ENCODE measurements at regions not wholly inside any gene's neighbourhood (a gene's known extent, or its start where the extent isn't known, plus 50 kb on each side); places are given as distances from the start of the nearest gene placed in this dataset.

DNA sequence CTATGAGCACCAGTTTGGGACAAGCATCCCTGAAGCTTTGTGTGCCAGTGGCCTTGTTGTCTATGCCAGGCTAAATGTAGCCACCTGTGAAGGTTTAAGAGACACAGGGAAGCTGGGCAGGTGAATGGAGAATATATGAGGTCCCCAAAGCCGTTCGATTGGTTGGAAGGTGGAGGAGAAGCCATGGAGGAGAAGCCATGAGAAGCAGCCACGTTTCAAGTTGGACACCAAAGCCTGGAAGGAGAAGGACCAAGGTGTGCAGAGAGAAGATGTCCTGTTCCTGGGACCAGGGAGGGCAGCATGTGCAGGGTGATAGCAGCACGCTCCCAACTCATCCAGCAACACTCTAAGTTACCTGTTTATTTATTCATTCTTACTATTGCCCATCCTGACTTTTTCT lies 432.3 kb upstream of the TSHZ3 start:
- no peak overlapping the region for H3K4me3 ChIP-seq (ENCODE audit: low read depth, low read length)
- TF ChIP-seq, protein P1, sequence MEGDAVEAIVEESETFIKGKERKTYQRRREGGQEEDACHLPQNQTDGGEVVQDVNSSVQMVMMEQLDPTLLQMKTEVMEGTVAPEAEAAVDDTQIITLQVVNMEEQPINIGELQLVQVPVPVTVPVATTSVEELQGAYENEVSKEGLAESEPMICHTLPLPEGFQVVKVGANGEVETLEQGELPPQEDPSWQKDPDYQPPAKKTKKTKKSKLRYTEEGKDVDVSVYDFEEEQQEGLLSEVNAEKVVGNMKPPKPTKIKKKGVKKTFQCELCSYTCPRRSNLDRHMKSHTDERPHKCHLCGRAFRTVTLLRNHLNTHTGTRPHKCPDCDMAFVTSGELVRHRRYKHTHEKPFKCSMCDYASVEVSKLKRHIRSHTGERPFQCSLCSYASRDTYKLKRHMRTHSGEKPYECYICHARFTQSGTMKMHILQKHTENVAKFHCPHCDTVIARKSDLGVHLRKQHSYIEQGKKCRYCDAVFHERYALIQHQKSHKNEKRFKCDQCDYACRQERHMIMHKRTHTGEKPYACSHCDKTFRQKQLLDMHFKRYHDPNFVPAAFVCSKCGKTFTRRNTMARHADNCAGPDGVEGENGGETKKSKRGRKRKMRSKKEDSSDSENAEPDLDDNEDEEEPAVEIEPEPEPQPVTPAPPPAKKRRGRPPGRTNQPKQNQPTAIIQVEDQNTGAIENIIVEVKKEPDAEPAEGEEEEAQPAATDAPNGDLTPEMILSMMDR (IDR thresholded peaks at IDR 0.05; ENCODE audit: insufficient read depth, low read depth, low read length): no peak
- no peak for DNase-seq (ENCODE audit: low read depth)

- no peak overlapping the region for H3K4me3 ChIP-seq (ENCODE audit: low read depth, low read length)
- TF ChIP-seq, protein P1 (IDR thresholded peaks at IDR 0.05; ENCODE audit: insufficient read depth, low read depth, low read length): no peak
- DNase-seq (ENCODE audit: low read depth): no peak
These were observed 434.4 kb upstream of the TSHZ3 start for GRCh38 chr19:31783592-31783991.

- H3K4me3 ChIP-seq (ENCODE audit: low read depth, low read length): no peak overlapping the region
- DNase-seq (ENCODE audit: low read depth): no peak
- TF ChIP-seq, protein P1 (IDR thresholded peaks at IDR 0.05; ENCODE audit: insufficient read depth, low read depth, low read length): no peak
These were observed 435.4 kb upstream of the TSHZ3 start for GRCh38 chr19:31784671-31785101.

- TF ChIP-seq, protein P1 (IDR thresholded peaks at IDR 0.05; ENCODE audit: insufficient read depth, low read depth, low read length): no peak
- no peak overlapping the region for H3K4me3 ChIP-seq (ENCODE audit: low read depth, low read length)
- DNase-seq (ENCODE audit: low read depth): no peak
These were observed 452.4 kb upstream of the TSHZ3 start for GRCh38 chr19:31801611-31802010.

DNA sequence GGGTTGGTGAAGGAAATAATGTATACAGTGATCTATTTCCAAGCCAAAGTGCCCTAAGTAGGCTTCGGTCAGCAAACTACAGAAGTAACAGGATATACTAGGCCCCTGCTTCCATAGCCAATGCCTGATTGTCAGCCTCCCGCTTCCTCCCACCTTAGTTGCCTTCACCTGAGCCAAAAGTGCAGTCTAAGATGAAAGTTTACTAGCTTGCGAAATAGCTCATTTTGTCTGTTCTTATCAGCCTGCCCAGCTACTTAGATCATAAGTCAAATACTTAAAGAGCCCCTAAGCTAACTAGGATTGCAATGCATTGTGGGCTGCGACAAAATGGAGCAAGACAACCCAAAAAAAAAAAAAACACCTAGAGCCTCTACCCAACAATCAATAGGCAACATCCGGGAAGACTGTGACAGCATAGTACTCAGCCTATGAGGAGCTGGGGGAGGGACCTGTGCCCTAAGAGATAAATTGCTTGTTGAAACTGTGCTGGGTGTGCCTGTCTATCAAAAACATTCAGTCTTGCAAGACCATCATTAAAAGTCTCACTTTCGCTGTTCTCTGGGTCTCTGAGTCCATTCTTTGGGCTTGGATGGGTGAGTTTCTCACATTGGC lies 454.7 kb upstream of the TSHZ3 start:
- no peak for DNase-seq (ENCODE audit: low read depth)
- H3K4me3 ChIP-seq (ENCODE audit: low read depth, low read length): no peak overlapping the region
- TF ChIP-seq, protein P1 (IDR thresholded peaks at IDR 0.05; ENCODE audit: insufficient read depth, low read depth, low read length): no peak

DNA sequence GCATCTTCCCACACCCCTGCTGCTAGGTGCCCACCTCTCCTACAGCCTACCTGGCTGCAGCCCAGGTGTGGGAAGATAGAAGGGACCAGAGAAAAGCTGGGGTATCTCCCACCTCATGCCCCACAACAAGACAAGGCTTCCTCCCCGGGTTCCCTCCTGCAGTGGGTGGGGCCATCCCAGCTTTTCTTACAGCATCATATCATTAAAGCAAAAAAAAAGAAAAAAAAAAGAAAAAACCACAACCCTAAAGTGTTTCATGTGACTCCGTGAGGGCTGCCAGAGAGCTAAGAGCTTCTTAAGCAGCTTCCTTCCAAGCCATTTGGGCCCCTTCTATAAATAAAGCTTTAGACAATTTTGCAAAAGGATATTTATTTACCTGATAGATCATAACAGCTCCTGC lies 455.4 kb upstream of the TSHZ3 start:
- TF ChIP-seq, protein P1 (IDR thresholded peaks at IDR 0.05; ENCODE audit: insufficient read depth, low read depth, low read length): no peak
- DNase-seq (ENCODE audit: low read depth): no peak
- no peak overlapping the region for H3K4me3 ChIP-seq (ENCODE audit: low read depth, low read length)

DNA sequence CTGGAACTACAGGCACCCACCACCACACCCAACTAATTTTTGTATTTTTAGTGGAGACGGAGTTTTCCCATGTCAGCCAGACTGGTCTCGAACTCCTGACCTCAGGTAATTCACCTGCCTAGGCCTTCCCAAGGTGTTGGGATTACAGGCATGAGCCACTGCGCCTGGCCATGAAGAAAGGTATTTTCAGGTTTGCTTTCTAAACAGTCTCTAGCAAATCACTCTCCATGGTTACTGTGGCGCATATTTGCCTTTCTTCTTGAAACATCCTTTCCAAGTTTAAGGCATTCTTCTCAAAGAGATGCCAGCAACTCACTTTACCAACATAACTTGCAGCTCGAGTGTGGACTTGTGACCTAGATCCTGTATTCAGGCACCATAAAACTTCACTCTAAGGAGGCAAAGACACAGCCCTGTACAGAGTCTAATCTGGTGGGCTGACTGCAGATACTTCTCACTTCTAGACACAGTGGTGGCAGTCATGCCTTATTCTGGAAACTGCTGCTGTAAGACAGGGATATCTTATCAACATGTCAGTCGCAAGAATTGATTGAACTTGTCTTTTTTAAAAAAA lies 461.4 kb upstream of the TSHZ3 start:
- no peak overlapping the region for H3K4me3 ChIP-seq (ENCODE audit: low read depth, low read length)
- DNase-seq (ENCODE audit: low read depth): no peak
- TF ChIP-seq, protein P1 (IDR thresholded peaks at IDR 0.05; ENCODE audit: insufficient read depth, low read depth, low read length): no peak
